ENCODE measurements at regions not wholly inside any gene's neighbourhood (a gene's known extent, or its start where the extent isn't known, plus 50 kb on each side); places are given as distances from the start of the nearest gene placed in this dataset.

GRCh38 chr15:92565351-92566125 lies 90.0 kb downstream of the FAM174B start:
- no peak for DNase-seq (ENCODE audit: extremely low read depth in 1 of 2, low read depth in 1 of 2)

DNA sequence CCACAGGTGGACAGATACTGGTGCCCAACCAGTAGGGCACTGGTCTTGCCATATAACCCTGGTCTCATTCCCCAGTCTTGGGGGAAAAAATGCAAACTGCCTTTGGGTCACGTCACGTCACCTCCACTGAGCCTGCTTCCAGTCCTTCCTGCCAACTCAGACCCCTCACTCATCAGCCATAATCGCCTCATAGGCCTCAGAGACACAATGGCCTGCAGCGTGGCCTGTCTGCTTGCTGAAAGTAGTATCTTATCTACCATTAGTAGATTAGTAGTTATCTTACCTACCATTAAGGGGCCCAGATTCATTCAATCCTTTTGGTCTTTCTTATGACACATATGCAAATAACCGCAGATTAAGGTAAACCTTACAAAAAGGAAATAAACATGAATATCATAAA lies 93.8 kb downstream of the FAM174B start:
- DNase-seq (ENCODE audit: extremely low read depth in 1 of 2, low read depth in 1 of 2), result no peak

- DNase-seq (ENCODE audit: extremely low read depth in 1 of 2, low read depth in 1 of 2), result no peak
Measured at GRCh38 chr15:92553317-92553716, 102.3 kb downstream of the FAM174B start.

DNA sequence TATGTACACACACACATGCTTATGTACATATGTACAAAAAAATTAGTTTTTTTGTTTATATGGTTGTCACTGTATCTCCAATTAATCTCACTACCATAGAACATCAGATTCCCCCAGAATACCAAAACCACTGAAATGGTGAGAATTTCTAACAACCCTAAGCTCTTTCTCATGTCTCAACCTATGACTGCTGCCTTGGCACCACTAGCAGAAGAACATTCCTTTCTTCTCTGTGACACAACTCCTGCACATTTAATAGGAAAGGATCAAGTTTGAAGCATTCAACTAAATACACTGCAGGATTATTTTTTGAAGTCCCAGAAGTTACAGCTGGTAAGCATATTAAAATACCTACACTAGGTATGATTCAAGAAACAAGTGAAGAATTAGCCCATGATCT lies 109.6 kb downstream of the FAM174B start:
- DNase-seq (ENCODE audit: extremely low read depth in 1 of 2, low read depth in 1 of 2), result no peak

DNA sequence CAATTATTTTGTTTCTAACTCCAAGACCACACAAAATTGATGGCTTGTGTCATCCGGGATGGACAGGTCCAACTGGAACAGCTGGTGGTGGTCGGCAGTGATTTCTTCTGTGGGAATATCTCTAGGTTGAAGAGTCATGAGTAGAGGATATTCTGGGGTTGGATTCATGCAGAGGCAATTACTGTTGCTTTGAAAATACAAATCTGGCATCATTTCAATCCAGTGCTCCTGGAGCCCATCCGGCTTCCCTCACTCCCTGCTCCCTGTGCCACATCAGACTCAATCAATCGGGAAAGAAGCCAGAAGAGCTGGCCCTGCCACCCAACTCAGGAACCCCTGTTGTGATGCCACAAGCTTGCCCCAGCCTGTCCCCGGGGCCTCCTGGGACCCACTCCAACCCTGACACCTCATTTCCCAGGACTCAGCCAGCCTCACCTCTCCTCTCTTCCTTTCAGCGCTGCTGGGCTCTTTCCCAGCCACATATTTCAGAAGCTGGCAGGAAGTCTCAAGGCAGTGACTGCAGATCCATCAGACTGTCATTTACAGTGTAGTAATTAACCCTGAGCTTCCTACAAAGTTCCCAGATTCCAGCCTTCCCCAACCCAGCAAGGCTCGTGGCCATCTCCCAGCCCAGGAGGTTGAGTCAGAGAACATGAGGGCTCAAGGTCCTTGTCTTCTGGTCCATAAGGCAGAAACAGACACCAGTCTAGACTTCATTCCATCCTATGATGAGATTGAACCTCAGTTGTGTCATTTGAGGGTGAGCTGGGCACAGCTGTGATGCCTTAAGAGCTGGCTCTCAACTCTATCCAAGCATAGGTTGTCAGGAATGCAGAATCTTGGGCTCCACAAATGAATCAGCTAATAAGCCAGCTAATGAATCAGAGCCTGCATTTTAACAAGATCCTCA lies 114.0 kb downstream of the FAM174B start:
- no peak for DNase-seq (ENCODE audit: extremely low read depth in 1 of 2, low read depth in 1 of 2)

DNA sequence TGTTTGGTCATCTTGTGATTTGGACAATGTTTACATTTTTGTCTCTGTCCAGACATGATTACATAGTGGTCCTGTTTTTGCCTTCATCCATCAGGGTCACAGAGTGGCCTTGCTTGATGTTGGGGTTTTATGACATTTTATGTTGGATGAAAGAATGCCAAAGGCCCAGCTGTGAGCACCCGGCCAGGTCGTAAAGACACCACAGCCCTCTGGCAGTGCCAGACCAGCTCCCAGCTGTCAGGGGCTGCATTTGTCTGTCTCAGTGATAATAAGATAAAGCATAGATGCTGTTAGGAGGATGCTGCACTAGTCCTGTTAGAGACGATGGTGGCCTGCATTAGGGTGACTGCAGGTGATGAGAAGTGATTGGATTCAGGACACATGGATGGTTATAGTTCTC lies 117.5 kb downstream of the FAM174B start:
- DNase-seq (ENCODE audit: extremely low read depth in 1 of 2, low read depth in 1 of 2), result no peak

DNA sequence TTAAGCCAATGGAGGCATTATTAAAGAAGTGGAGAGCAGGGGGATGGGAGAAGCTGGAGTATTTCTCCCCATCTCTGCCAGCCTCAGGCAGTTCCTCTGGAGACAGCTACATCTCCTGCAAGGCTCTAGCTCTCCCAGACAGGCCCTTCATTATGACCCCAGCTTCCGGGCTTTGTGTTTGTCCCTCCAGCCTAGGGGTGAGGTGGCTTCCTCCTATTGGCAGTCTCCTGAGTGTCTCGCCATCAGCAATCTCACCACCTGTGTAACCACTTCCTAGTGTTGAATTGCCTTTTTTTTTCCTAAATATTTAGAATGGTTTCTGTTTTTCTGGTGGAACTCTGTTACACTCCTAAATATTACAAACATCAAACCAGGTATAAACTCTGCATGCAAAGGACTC lies 122.3 kb downstream of the FAM174B start:
- no peak for DNase-seq (ENCODE audit: extremely low read depth in 1 of 2, low read depth in 1 of 2)

DNA sequence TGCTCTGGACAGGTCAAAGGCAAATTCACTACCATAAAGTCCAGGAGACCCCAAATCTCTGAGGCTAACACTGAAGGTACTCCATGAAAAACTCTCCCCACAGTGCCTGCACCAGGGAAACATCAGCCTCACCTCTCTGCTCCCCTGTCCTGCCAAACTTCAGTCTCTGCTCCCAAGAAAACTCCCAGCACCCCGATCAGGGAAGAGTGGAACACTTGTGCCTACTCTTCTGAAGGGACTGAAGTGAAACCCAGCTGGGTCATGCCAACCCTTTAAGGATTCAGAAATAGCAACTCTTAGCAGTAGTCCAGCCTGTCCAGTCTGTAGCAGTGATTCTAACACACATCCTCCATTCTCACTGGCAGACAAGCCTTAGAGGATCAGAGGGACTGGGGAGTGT lies 124.2 kb downstream of the FAM174B start:
- no peak for DNase-seq (ENCODE audit: extremely low read depth in 1 of 2, low read depth in 1 of 2)

GRCh38 chr15:92528736-92529135 lies 126.8 kb downstream of the FAM174B start:
- DNase-seq (ENCODE audit: extremely low read depth in 1 of 2, low read depth in 1 of 2), result no peak

DNA sequence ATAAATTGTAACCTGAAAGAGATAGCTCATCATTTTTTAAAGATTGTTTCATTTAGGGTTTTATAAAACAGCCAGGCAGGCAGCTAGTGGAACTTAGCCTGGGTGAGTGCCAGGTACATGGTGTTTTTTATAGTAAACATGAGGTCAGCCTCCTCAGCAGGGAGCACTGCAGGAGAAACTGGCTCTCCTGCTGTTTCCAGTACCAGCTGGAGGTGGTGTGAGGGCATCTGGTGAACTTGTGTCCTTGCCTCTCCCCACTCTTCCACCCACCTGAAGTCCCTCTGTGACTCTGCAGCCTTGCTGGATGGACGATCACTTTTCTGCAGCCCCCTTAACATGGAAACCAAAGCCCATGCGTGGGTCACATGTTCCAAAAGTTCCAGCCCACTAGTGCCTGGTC lies 128.4 kb downstream of the FAM174B start:
- DNase-seq (ENCODE audit: extremely low read depth in 1 of 2, low read depth in 1 of 2), result no peak

GRCh38 chr15:92525758-92526245 lies 129.8 kb downstream of the FAM174B start:
- no peak for DNase-seq (ENCODE audit: extremely low read depth in 1 of 2, low read depth in 1 of 2)

DNA sequence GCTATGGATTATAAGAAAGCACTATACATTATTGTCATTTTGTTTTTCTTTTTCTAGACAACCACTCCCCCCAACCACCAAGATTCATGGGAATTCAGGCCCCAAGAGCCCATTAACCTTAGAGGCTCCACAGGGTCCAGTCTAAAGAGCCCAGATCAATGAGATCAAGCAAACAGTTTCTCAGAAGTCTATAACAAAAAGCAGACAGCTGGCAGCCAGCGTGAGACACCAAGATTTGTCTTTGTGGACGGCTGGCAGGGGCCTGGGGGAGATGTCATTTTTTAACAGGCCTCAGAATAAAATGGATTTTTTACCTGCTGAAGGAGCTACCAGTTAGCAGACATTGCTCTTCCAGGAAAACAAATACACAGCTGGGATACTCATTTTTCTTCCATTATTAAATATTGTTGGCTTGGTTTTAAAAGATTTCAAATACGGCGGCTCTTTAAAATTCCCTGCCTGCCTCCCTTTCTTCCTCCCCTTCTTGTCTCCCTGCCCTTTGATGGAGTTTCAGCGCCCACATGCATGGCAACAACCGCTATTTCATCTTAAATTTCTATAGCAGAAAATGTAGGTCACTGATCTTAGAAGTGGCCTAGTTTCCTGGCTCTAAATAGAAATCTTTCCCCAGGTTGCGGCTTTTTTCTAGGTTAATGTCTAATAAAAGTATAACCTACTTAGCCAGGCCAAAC lies 130.6 kb downstream of the FAM174B start:
- no peak for DNase-seq (ENCODE audit: extremely low read depth in 1 of 2, low read depth in 1 of 2)

GRCh38 chr15:92524161-92524560 lies 130.5 kb downstream of the ST8SIA2 start:
- DNase-seq (ENCODE audit: extremely low read depth in 1 of 2, low read depth in 1 of 2), result no peak

DNA sequence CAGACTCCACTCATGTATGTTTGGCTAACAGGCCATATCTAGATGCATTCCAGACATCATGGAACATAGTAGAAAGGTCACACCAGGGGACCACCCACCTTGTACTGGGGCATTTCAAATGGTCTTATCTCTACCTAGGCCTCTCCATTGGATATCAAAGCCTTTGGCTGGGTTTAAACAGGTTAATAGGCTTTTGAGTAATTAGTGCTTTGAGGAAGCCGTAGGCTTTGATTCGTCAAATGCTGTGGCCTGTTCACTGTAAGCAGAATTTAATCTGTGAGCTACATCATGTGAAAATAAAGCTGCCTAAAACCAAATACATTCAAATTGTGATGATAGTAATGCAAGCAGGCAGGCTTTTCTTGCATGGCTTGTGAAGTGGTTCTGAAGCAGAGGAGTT lies 129.5 kb downstream of the ST8SIA2 start:
- DNase-seq (ENCODE audit: extremely low read depth in 1 of 2, low read depth in 1 of 2), result no peak

- peak; percentile 15 to 34 for DNase-seq (ENCODE audit: extremely low read depth in 1 of 2, low read depth in 1 of 2)
Measured at GRCh38 chr15:92521624-92522008, 127.9 kb downstream of the ST8SIA2 start.

DNA sequence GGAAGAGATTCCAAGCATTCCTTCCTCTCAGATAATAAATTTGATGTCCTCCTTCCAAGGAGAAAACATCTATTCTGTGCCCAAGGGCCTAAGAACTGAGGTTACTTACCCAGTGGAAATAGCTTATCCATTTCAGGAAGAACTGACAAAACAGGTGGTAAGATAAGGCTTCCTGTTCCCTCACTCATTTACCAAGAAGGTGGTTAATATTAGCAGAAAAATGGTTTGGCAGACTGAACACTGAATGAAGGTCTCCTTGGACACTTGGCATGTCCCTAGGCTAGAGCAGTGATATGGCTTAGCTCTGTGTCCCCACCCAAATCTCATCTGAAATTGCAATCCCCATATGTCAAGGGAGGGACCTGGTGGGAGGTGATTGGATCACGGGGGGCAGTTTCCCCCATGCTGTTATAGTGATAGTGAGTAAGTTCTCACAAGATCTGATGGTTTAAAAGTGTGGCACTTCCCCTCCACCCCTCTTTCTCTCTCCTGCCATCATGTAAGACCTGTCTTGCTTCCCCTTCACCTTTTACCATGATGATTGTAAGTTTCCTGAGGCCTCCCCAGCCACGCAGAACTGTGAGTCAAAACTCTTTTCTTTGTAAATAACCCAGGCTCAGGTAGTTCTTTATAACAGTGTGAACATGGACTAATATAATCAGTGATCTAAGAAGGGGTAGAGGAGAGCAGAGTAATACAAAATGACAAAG lies 127.4 kb downstream of the ST8SIA2 start:
- no peak for DNase-seq (ENCODE audit: extremely low read depth in 1 of 2, low read depth in 1 of 2)

DNA sequence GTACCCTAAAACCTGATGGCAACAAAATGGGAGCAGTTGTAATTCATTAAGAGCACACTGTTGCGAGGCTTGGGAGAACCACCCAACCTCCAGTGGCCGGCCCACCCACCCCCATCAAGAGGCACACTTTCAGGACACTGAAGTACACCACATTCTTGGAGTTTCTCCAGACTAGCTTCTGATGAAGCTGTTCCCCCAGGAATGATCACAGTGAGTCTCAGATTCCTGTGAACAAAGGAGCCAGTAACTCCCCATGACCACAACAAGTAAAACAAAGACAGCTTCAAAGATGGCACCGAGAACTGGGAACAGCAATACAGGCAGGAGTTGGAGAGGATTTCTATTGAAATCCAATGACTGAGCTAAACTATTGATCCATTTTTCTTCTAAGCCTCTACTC lies 126.0 kb downstream of the ST8SIA2 start:
- no peak for DNase-seq (ENCODE audit: extremely low read depth in 1 of 2, low read depth in 1 of 2)

Measured in stimulated activated CD8-positive, alpha-beta memory T cell treated with anti-CD3 and anti-CD28 coated beads, Interleukin-7, amount 100 ng/mL, for 48 hours (primary cell).